ENCODE measurements at regions not wholly inside any gene's neighbourhood (a gene's known extent, or its start where the extent isn't known, plus 50 kb on each side); places are given as distances from the start of the nearest gene placed in this dataset.

DNA sequence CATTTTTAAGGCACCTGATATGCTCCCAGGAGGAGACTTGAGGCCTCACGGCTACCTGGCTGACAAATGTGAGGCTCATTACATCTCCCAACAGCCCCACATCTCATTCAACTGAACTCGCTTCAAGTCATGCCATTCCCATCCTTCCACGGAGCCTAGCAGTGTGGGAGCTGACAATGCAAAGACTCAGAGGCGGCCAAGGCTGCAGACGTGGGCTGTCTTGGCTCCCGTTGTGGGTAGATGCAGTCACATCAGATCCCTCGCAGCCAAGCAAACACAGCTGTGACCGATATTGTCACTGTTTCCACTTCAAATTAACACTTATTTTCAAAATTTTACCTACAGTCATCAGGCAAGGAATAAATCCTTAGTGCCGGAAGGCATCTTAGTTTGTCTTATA is 64.0 kb upstream of the TRIB2 start:
- DNase-seq (ENCODE audit: low read depth in 1 of 2, low spot score in 1 of 2) (no peak), FAIRE-seq (no peak), ATAC-seq (no peak)
- Histone ChIP-seq H3K4me1 (no peaks in the 10 kb centered on the region), H3K9me3 (no peaks in the 10 kb centered on the region), H3K4me3 (no peak overlapping the region), H3K4me2 (no peak overlapping the region), H3K27ac (no peak overlapping the region)
- ChIA-PET CTCF (no interaction called here), POLR2A (no interaction called here)
- 19% methylated on average over 9 of the region's 9 CpGs for WGBS (ENCODE audit: missing lambda C conversion rate)
- TF ChIP-seq POLR2AphosphoS2 (conservative IDR thresholded peaks at IDR 0.05; ENCODE audit: low read length) (no peak), HDAC2 (IDR thresholded peaks at IDR 0.05) (no peak), CBX8 (IDR thresholded peaks at IDR 0.05) (no peak), GATA3 (IDR thresholded peaks at IDR 0.05; ENCODE audit: borderline replicate concordance) (no peak), HEYL (CRISPR knock-in tag; IDR thresholded peaks at IDR 0.05) (no peak), CHD2 (IDR thresholded peaks at IDR 0.05; ENCODE audit: low read length, partially characterized antibody) (no peak), TFCP2L1 (CRISPR knock-in tag; IDR thresholded peaks at IDR 0.05) (no peak), RCOR1 (IDR thresholded peaks at IDR 0.05; ENCODE audit: low read depth, low read length) (no peak), CHD4 (IDR thresholded peaks at IDR 0.05; ENCODE audit: borderline replicate concordance) (no peak), CEBPB (IDR thresholded peaks at IDR 0.05) (no peak), SMC3 (IDR thresholded peaks at IDR 0.05) (no peak), MAZ (IDR thresholded peaks at IDR 0.05; ENCODE audit: borderline replicate concordance, low read depth, low read length) (no peak), FOXS1 (CRISPR knock-in tag; IDR thresholded peaks at IDR 0.05) (no peak), ESRRA (IDR thresholded peaks at IDR 0.05; ENCODE audit: borderline replicate concordance, low read length) (no peak)
- TF ChIP-seq, protein P1, sequence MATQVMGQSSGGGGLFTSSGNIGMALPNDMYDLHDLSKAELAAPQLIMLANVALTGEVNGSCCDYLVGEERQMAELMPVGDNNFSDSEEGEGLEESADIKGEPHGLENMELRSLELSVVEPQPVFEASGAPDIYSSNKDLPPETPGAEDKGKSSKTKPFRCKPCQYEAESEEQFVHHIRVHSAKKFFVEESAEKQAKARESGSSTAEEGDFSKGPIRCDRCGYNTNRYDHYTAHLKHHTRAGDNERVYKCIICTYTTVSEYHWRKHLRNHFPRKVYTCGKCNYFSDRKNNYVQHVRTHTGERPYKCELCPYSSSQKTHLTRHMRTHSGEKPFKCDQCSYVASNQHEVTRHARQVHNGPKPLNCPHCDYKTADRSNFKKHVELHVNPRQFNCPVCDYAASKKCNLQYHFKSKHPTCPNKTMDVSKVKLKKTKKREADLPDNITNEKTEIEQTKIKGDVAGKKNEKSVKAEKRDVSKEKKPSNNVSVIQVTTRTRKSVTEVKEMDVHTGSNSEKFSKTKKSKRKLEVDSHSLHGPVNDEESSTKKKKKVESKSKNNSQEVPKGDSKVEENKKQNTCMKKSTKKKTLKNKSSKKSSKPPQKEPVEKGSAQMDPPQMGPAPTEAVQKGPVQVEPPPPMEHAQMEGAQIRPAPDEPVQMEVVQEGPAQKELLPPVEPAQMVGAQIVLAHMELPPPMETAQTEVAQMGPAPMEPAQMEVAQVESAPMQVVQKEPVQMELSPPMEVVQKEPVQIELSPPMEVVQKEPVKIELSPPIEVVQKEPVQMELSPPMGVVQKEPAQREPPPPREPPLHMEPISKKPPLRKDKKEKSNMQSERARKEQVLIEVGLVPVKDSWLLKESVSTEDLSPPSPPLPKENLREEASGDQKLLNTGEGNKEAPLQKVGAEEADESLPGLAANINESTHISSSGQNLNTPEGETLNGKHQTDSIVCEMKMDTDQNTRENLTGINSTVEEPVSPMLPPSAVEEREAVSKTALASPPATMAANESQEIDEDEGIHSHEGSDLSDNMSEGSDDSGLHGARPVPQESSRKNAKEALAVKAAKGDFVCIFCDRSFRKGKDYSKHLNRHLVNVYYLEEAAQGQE (IDR thresholded peaks at IDR 0.05) = no peak
- TF ChIP-seq, protein P2, sequence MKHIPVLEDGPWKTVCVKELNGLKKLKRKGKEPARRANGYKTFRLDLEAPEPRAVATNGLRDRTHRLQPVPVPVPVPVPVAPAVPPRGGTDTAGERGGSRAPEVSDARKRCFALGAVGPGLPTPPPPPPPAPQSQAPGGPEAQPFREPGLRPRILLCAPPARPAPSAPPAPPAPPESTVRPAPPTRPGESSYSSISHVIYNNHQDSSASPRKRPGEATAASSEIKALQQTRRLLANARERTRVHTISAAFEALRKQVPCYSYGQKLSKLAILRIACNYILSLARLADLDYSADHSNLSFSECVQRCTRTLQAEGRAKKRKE (CRISPR knock-in tag; IDR thresholded peaks at IDR 0.05; ENCODE audit: low read depth) = no peak
- TF ChIP-seq, protein P3, sequence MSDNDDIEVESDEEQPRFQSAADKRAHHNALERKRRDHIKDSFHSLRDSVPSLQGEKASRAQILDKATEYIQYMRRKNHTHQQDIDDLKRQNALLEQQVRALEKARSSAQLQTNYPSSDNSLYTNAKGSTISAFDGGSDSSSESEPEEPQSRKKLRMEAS (IDR thresholded peaks at IDR 0.05) = no peak
- TF ChIP-seq, protein P4, sequence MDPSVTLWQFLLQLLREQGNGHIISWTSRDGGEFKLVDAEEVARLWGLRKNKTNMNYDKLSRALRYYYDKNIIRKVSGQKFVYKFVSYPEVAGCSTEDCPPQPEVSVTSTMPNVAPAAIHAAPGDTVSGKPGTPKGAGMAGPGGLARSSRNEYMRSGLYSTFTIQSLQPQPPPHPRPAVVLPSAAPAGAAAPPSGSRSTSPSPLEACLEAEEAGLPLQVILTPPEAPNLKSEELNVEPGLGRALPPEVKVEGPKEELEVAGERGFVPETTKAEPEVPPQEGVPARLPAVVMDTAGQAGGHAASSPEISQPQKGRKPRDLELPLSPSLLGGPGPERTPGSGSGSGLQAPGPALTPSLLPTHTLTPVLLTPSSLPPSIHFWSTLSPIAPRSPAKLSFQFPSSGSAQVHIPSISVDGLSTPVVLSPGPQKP (IDR thresholded peaks at IDR 0.05; ENCODE audit: low read depth, low read length) = no peak

DNA sequence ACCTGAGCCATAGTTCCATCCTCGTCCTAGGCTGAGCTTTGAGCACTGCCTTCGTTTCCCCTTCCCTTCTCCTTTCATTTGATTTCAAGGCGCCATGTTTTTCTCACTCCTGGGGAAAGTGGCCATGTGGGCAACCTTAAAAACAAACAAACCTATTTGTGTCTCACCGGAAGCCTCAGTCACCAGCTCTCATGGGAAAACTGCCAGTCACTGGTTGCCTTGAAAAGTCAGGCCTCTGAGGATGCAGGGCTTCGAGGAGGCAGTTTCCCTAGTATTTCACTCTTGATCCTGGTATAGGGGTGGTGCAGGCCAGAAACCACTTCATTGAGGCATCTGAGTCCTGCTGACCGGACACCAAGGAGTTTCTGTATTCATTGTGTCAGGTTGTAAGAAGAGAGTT is 59.2 kb upstream of the TRIB2 start:
- no peak overlapping the region for H3K4me3 ChIP-seq
- POLR2A ChIA-PET = no interaction called here
- no peak overlapping the region for H3K27ac ChIP-seq
- FAIRE-seq = no peak
- H3K4me2 ChIP-seq = no peak overlapping the region
- no peak for DNase-seq (ENCODE audit: low read depth in 1 of 2, low spot score in 1 of 2)
- WGBS (ENCODE audit: missing lambda C conversion rate) = 2% methylated on average over 6 of the region's 6 CpGs
- CTCF ChIA-PET = no interaction called here
- H3K9me3 ChIP-seq = no peaks in the 10 kb centered on the region
- TF ChIP-seq HOXB13 (CRISPR knock-in tag; IDR thresholded peaks at IDR 0.05; ENCODE audit: low read depth) (no peak), MYC (IDR thresholded peaks at IDR 0.05; ENCODE audit: borderline replicate concordance, low read length) (no peak), HOXB5 (CRISPR knock-in tag; IDR thresholded peaks at IDR 0.05) (no peak), CEBPB (IDR thresholded peaks at IDR 0.05) (no peak), FOSB (CRISPR knock-in tag; IDR thresholded peaks at IDR 0.05) (no peak), RFX5 (IDR thresholded peaks at IDR 0.05) (no peak), EP300 (IDR thresholded peaks at IDR 0.05) (no peak), NFE2L2 (conservative IDR thresholded peaks at IDR 0.05; ENCODE audit: low read length) (0 out of 2 replicates have a peak, but pooled peaks have one; percentile 17)
- TF ChIP-seq, protein P2 (CRISPR knock-in tag; IDR thresholded peaks at IDR 0.05; ENCODE audit: low read depth) = no peak
- no peak for ATAC-seq
- no peaks in the 10 kb centered on the region for H3K4me1 ChIP-seq

Data from A549 (cell line).